CD4-positive, alpha-beta T cell treated with Interleukin-6 at 100 ng/mL for 8 hours (primary cell): ENCODE measurements at regions not wholly inside any gene's neighbourhood (a gene's known extent, or its start where the extent isn't known, plus 50 kb on each side); places are given as distances from the start of the nearest gene placed in this dataset.

Source experiments
- DNase-seq: peaks from one replicate; pipeline ENCODE4 v3.0.0-alpha.2; 2020; ENCODE audit warnings: mixed read lengths, low spot score

DNA sequence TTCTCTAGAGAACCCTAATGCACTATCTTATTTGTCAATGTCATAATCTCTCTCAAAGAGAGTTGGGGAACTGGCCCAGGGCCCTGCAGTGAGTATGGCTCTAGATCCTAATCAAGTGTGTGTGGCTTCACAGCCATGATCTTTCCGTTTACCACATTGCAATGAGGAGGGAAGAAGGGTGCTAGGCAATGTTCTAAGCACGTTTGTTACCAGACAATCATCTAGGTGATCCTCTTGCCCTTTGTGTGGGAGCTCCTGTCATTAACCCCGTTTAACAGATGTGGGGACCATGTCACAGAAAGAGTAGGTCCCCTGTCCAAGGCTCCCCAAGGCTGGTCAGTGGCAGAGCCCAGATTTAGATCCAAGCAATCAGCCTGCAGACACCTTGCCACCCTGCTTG lies 128.2 kb upstream of the IRX4 start:
- no peak for DNase-seq

DNA sequence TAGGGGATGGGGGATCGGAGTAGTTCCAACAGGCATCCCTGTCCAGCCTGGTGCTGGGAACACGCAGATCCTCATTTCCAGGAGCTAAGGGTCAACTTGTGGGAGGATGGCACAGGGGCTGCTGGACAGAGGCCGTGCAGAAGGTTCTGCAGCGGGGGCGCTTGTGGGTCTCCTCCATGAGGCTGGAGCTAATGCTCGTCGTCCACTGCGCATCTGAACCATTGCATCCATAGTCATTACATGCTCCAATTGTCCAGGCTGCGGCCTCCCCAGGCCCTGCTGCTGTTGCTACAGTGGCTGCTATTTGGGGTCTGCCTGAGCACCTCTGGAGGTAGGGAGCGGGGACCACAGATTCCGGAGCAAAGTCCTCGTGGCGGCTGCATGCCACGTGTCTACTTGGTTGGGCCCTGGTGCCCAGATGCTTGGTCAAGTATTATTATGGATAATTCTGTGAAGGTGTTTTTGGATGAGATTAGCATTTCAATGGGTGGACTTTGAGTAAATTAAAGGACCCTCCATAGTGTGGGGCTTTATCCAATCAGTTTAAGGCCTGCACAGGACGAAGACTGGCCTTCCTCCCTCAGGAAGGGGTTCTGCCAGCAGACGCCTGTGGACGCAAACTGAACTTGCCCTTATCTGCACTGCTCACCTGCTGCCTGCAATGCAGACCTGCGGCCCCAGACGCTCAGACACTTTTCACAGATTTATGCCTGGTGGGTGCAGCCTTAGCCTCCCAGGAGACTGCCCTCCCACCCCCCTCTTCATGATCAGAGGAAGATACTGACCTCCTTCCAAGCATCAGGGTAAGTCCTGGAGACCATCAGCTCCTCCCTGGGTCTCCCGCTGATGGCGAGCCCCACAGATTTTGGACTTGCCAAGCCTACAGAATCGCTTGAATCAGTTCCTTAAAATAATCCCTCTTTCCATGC lies 127.5 kb upstream of the IRX4 start:
- no peak for DNase-seq

DNA sequence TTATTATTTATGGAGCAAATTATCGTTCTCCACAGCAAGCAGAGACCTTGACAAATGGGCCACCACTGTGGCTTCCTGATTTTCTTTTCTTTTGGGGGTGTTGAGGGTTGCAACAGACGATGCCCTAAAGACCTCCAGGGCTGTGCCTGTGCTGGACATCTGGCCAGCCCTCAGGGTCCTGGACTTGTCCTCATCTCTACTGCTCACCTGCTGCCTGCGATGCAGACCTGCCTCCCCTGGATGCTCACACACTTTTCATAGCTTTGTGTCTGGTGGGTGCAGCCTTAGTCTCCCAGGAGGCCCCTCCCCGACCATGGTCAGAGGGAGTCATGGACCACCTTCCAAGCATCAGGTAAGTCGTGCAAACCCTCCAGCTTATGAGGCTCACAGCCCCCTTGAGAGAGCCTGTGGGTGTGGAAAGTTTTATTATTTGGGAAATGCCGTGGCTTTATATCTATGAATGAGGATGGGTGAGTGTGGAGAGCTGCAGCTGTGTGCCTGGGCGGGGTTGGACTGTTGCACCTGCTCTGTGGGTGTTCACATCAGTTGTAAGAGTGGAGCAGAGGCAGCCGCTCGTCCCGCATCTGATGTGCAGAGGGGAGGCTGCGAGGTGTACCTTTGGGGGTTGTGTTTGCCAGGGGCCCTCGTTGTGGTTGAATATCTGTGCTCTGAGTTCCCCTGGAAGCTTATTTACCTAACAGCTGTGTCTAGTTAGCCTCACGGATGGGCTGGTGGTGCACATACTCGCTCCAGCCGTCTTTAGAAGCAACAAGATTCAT lies 126.3 kb upstream of the IRX4 start:
- no peak for DNase-seq

DNA sequence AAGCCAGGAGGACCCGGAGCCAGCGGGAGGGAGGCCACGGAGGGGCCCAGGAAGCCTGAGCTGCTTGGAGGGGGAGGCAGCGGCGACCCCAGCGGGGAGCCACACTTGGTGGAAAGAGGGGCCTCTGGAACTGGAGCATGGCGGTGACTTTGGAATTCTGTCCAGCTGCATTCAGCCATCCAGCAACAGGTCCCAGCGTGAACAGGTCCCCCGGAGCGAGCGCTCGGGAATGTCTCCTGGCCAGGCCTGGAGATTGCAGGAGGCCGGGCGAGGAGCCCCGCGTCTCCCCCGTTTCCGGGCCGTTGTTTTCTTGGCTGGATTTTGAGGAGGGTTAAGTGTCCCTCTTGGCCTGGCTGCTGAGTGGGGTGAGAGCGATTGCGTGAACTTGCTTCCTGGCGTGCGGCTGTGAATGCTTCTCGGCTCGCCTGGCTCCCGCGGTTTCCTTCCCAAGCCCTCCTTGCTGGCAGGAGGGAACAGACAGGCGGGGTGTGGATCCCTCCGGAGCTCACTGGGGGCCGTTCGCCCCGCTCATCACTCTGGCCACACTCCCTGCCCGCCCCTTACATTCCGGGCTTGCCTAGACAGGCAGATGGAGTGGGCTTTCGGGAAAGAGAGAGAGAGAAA lies 125.3 kb upstream of the IRX4 start:
- no peak for DNase-seq

DNA sequence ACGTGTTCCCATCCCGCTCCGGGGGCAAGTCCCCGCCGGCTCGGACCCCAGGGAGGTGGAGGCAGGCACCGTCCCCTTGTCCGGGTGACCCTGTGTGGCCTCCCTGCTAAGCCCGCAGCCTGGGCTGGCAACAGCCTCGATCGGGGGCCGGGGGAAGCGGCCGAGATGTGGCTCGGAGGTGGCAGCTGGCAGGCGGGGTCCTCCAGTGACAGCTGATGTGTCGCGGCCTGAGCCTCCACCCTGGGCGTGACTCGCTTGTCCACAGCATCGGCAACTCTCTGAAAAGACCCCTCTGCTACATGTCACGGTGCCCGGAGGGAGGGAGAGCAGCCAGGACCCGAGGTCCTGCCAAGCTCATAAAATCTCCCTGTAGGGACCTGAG lies 124.8 kb upstream of the IRX4 start:
- DNase-seq: no peak

DNA sequence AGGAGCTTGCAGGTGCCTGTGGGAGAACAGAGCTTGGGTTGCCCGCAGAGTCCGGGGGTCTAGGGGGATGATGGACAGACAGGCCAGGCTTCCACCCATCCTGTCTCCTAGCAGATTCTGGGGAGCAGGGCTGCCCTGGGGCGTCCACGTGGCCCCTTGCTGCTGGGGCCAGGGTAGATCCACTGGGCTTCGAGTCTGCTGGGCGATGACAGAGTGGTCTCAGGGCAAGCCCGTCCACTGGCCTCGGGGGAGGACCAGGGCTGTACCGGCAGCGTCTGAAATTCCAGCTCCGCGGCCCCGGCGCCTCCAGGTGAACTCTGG lies 124.2 kb upstream of the IRX4 start:
- DNase-seq: no peak

DNA sequence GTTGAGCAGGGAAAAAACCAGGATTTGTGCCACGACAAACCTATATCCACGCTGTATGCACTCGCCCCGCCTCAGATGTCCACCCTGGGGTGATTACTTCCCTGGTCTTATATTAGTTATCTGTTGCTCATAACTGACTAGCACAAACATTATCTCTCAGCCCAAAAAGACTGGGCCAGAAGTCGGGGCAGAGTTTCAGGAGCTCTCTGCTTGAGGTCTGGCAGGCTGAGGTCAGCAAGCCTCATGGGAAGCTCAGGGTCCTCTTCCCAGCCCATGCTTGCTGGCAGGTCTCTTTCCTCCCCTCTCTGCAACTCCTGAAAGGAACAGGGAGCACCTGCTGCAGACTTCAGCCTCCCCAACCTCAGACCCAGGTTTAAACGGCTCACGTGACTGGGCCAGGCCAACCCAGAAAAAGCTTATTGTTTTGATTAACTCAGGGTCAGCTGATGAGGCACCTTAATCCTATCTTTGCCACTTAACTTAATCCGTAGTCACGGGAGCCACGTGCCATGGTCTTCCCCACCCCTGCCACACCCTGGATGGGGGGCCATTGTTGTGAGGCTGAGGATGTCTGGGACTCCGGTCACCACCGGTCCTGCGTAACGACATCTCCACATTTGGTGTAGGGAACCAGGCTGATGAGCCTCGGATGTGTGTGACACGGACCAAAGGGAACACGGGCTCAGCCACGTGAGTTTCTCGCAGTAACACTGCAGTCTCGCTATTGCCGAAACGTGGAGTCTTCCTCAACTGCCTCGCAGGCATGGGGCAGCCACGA lies 123.7 kb upstream of the IRX4 start:
- no peak for DNase-seq

DNA sequence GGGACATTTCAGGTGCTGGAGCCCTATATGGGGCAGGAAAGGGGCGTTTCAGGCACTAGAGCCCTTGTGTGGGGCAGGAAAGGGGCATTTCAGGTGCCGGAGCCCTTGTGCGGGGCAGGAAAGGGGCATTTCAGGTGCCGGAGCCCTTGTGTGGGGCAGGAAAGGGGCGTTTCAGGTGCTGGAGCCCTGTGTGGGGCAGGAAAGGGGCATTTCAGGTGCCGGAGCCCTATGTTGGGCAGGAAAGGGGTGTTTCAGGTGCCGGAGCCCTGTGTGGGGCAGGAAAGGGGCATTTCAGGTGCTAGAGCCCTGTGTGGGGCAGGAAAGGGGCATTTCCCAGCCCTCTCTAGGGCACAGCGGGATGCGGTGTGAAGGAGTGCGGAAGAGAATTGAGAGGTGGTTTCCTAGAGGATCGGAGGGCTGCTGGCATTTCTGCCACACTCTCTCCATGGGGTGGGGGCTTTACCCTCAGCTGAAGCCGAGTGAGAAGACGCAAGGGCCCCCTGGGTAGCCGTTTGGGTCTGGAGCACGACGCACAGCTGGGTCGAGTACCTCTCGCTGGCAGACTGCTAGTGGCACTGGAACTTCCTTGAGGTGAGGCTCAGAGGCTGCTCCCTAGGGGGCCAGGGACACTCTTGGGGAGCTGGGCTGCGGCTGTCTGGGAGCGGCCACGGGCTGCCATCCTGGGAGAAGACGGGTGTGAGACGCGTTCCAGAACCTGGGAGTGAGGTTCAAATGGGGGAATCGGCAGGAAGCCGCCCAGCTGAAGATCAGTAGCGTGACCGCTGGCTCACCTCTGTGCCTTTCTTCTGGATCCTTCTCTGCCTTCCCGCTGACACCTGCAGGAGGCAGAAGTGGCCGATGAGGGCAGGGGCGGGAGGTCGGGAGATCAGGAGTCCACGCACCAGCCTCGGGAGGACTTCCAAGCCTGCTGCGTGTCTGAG lies 122.6 kb upstream of the IRX4 start:
- DNase-seq: no peak

DNA sequence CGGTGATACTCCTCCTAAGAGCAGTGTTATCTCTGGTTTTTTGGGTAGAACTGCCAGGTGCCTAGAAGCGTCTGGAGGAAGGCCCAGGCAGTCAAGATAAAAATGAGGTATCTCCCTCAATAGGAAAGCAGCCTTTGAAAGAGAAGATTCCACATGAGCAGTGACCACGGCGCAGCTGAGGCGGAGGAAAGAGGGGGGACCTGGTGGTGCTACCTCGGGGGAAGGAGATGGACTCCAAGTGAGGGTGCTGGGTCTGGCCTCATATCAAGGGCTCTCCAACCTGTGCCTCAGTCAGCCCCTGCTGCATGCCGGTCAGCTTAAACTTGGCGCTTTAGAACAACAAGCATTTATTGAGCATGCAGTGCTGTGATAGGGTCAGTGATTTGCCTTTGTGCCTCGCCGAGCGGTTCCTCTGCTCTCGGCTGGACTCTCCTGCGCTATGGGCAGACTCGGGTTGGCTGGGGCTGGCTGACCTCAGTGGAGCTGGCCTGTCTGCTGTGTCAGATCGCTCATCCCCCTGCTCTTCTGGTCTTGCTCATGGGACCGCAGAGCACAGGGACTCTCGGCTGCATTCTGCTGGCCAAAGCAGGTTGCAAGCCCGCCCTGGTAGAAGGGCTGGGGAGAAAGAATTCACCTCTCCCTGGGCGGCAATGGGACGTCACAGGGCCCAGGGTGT lies 121.1 kb upstream of the IRX4 start:
- DNase-seq: no peak

DNA sequence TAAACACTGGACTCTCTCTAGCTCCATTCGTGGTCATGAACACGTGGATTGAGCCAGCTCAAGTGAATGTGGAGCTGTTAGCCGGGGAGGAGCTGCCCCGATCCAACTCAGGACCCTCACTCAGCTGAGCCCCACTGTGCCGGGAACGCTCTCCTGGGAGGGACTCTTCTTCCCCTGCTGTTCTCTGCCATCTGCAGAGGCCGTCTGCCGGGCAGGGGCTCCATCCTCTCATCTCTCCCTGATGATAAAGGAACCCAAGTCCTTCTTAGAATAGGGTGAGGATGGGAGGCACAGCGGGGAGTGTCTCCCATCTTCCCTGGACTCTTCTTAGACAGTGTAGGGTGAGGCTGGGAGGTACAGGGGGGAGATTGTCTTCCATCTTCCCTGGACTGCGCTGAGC lies 120.5 kb upstream of the IRX4 start:
- no peak for DNase-seq

DNA sequence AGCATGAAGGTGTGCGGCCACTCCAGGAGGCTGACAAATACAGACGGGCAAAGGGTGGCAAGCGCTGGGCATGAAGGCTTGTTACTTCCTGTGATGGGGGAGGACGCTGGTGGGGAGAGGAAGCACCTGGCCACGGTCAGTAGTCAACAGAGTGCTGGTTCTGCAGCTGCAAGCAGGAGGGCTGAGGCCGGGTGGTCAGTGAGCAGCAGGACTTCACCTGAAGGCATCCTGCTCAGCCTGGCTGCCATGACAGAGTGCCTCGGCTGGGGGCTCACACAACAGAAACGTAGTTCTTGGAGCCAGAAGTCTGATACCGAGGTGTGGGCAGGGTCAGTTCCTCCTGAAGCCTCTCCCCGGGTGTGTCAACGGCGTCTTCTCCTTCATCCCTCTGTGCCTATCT lies 118.6 kb upstream of the IRX4 start:
- no peak for DNase-seq

DNA sequence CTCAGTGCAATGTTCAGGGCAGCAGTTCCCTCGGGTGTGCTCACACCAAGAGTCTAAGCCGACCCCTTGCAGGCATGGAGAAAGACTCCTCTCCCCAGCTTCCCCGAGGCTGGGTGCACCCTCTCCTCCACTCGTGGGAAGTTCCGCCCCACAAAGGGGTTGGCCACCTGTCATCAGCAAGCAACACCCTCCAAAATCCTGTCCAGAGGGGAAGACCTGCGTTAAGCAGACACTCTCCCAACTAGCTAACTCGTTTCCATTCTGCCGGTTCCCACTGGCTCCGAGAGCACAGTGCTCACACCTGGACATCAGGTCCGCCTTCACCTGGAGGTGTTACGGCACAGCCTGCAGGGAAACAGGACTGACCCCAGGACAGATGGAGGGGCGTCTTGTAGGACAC lies 117.9 kb upstream of the IRX4 start:
- DNase-seq: no peak

DNA sequence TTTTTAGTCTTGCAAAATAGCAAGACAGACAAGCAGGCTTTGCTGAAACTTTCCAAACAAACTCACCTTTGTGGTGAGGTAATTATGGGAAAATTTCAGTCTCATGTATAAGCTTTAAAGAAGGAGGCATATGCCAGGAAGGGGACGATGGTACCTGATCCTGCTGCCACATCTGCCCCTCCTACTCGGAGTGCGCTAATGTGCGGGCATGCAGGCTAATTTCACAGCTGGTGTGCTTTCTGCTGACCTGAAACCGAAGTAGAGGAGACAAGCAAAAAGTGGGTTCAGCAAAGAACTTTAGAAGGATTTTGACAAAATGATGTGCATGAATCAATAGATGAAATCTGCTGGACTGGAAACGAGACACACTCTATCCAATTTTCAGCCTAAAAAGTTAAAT lies 117.1 kb upstream of the IRX4 start:
- DNase-seq: no peak

DNA sequence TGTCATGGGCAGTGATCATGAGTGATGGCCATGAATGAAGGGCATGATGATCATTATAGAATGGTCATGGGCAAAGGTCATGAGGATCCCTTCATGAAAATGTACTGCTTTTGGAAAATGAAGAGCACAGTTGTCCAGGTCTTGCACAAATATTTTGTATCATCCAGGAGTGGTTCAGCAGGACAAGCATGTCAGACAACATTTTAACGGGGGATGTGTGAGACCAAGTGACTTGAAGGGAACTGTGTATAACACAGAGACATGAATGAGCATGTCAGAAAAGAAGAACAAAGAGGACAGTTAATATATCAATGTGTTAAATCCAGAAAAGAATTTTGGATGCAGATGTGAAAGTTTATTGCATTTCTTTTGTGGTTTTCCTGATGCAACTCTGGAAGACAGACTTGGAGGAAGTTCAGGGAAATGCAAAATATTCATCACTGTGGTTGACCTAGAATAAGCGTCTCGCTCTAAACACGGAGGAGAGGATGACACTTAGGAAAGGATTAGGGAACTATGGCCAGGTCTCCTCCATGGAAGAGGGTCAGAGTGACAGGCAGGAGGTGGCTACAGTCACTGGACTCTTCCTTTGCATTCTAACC lies 116.1 kb upstream of the IRX4 start:
- DNase-seq: no peak

DNA sequence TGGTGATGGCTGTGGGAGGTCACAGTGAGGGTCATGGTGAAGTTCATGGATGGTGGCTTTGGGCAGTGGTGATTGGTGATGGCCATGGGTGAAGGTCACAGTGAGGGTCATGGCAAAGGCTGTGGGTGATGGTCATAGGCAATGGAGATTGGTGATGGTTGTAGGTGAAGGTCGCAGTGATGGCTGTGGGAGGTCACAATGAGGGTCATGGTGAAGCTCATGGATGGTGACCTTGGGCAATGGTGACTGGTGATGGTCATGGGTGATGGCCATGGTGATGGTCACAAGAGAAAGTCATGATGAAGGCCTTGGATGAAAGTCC lies 115.6 kb upstream of the IRX4 start:
- no peak for DNase-seq

DNA sequence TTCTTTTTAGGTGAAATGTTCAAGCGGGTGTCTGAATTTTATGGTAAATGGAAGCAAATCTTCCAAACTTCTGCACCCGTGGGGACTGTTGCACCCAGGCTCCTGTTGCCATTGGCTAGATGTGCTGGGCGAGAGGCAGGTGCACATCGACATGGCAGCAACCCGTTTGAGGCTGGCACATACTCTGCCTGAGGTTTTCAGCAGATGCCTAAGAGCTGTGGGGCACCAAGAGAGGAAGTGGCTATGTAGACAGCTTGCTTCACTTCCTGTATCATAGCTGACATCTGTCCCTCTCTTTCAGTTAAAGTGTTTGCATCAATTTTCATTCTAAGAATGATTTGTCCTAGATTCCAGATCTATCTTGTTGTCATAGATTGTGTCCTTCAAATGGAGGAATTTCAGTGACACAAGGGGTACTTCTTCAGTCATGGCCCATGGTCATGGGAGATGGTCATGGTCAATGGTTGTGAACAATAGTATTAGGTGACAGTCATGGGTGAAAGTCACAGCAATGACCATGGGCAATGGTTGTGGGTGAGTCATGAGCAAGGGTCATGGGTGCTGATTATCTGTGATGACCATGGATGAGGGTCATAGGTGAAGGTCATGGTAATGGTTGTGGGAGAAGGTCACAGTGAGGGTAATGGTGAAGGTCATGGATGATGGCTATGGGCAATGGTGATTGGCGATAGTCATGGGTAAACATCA lies 115.1 kb upstream of the IRX4 start:
- no peak for DNase-seq

DNA sequence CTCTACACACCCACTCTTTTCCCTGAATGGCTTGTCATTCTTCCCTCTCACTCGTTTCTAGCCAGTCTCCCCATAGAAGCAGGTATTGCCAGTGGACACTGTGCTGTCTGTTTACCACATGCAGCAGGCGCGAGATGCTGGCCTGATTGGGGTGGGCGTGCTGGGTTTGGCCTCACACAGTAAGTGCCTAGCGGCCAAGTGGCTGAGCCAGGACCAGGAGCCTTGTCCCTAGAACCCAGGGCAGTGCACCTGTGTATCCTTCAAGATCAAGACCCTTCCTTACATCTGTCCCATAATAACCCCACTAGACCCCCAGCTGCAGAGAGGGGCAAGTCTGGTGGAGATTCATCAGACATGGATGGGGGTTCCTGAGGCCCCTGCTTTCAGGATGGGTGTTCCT lies 112.8 kb upstream of the IRX4 start:
- no peak for DNase-seq

DNA sequence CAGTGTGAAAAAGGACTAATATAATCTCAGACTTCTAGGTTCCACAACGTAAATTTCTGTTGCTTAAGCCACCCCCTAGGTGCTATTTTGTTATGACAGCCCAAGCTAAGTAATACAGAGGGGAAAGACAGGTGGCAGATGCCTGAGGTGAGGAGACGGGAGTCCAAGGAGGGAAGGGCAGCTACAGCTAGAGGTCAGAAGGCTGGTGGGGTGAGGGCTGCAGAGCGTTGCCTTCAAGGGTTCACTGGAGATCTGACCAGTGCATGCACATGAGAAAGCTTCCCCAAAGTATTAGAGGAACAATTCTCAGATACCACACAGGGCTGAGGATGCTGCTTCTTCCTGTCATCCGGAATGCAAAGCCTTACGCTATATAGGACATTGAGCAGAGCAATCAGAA lies 104.7 kb upstream of the IRX4 start:
- no peak for DNase-seq

DNA sequence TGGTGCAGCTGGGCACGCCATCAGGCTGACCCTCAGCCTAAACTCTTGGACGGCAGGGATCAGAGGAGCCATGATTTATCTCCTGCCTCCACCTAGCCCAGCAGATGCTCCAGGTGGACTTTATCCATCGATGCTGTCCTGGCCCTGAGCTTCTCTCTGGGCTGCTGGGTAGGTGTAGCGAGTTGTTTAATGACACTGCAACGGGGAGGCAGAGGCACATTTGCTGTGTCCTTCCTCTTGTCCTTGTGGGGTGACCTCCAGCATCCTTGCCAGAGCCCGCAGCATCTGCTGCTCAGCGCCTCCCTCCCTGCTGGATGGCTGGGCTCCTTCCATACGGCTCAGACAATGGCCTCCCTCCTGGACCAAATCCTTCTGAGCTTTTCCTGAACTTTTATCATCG lies 103.1 kb upstream of the IRX4 start:
- DNase-seq: no peak
